ENCODE measurements at regions not wholly inside any gene's neighbourhood (a gene's known extent, or its start where the extent isn't known, plus 50 kb on each side); places are given as distances from the start of the nearest gene placed in this dataset.

DNA sequence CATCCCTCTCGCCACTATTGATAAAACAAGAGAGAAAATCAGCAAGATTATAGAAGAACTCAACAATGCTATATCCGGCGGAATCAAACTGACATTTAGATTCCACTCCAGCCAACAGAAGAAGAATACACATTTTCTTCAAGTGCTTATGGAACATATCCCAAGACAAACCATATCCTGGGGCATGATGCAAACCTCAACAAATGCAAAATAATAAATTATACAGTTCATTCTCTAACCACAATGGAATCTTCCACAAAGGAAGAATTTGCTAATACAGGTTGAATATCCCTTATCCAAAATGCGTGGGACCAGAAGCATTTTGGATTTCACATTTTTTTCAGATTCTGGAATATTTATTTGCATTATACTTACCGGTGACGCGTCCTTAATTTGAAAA, 51.4 kb upstream of the YPEL5 start:
- intact Hi-C loops (cut with DNase I; ENCODE audit: low total_unique reads), result no loop called here
- TF ChIP-seq, protein P1, sequence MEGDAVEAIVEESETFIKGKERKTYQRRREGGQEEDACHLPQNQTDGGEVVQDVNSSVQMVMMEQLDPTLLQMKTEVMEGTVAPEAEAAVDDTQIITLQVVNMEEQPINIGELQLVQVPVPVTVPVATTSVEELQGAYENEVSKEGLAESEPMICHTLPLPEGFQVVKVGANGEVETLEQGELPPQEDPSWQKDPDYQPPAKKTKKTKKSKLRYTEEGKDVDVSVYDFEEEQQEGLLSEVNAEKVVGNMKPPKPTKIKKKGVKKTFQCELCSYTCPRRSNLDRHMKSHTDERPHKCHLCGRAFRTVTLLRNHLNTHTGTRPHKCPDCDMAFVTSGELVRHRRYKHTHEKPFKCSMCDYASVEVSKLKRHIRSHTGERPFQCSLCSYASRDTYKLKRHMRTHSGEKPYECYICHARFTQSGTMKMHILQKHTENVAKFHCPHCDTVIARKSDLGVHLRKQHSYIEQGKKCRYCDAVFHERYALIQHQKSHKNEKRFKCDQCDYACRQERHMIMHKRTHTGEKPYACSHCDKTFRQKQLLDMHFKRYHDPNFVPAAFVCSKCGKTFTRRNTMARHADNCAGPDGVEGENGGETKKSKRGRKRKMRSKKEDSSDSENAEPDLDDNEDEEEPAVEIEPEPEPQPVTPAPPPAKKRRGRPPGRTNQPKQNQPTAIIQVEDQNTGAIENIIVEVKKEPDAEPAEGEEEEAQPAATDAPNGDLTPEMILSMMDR (IDR thresholded peaks at IDR 0.05), result no peak
- Histone ChIP-seq H3K4me3 (no peak overlapping the region), H3K4me1 (no peaks in the 10 kb centered on the region), H3K27ac (no peak overlapping the region), H3K27me3 (peaks cover 0 to 25% of the 10 kb centered on the region in 2 donors), H3K9me3 (peaks cover 0 to 4% (median 0%) of the 10 kb centered on the region in 3 donors), H3K36me3 (no peaks in the 10 kb centered on the region)
- no peak for DNase-seq

DNA sequence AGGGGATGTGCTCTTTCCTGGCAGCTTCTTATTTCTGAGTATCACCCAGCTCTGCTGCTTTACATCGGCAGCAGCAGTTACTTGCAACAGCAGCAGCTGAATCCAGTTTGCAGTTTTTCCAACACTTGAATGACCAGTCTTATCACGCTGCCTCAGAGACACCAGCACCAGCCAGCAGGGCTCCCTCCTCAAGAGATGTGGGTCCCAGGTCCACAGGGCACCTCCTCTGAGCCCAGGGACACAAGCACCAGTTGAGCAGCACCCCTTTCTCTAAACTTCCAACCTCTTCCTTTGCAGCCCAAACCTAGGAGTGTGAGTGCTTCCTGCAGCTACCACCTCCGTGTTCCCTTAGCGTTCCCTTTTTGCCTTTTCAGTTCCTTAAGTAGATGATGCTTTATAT, 50.4 kb upstream of the YPEL5 start:
- DNase-seq, result no peak
- peaks cover 0 to 4% (median 0%) of the 10 kb centered on the region in 3 donors for H3K9me3 ChIP-seq
- intact Hi-C loops (cut with DNase I; ENCODE audit: low total_unique reads), result no loop called here

More for the DNA sequence above, 50.4 kb upstream of the YPEL5 start:
- no peaks in the 10 kb centered on the region for H3K4me1 ChIP-seq
- TF ChIP-seq, protein P1 (IDR thresholded peaks at IDR 0.05), result no peak
- H3K4me3 ChIP-seq, result no peak overlapping the region
- H3K27ac ChIP-seq, result no peak overlapping the region
- peaks cover 0 to 18% of the 10 kb centered on the region in 2 donors for H3K27me3 ChIP-seq
- H3K36me3 ChIP-seq, result no peaks in the 10 kb centered on the region
